ENCODE measurements at regions not wholly inside any gene's neighbourhood (a gene's known extent, or its start where the extent isn't known, plus 50 kb on each side); places are given as distances from the start of the nearest gene placed in this dataset.

GRCh38 chr7:9241826-9242225 lies 808.4 kb downstream of the NXPH1 start:
- no peak overlapping the region for H3K27ac ChIP-seq
- TF ChIP-seq CTCF (conservative IDR thresholded peaks at IDR 0.05): no peak

- TF ChIP-seq CTCF (conservative IDR thresholded peaks at IDR 0.05): no peak
- no peak overlapping the region for H3K27ac ChIP-seq
These were observed 809.2 kb downstream of the NXPH1 start for GRCh38 chr7:9242636-9243035.

GRCh38 chr7:9250876-9251275 lies 817.5 kb downstream of the NXPH1 start:
- TF ChIP-seq CTCF (conservative IDR thresholded peaks at IDR 0.05): no peak

GRCh38 chr7:9264395-9264794 lies 831.0 kb downstream of the NXPH1 start:
- H3K27ac ChIP-seq: no peak overlapping the region
- TF ChIP-seq CTCF (conservative IDR thresholded peaks at IDR 0.05): peak; percentile 69

More at GRCh38 chr7:9250876-9251275, 817.5 kb downstream of the NXPH1 start:
- no peak overlapping the region for H3K27ac ChIP-seq

- TF ChIP-seq CTCF (conservative IDR thresholded peaks at IDR 0.05): no peak
- H3K27ac ChIP-seq: no peak overlapping the region
These were observed 846.7 kb downstream of the NXPH1 start for GRCh38 chr7:9280088-9280487.

- H3K27ac ChIP-seq: no peak overlapping the region
- TF ChIP-seq CTCF (conservative IDR thresholded peaks at IDR 0.05): no peak
These were observed 849.8 kb downstream of the NXPH1 start for GRCh38 chr7:9283246-9283645.

- TF ChIP-seq CTCF (conservative IDR thresholded peaks at IDR 0.05): no peak
- H3K27ac ChIP-seq: no peak overlapping the region
These were observed 869.0 kb downstream of the NXPH1 start for GRCh38 chr7:9302436-9302835.

- H3K27ac ChIP-seq: no peak overlapping the region
- no peak for TF ChIP-seq CTCF (conservative IDR thresholded peaks at IDR 0.05)
These were observed 873.7 kb downstream of the NXPH1 start for GRCh38 chr7:9307131-9307530.
